Right atrium auricular region (tissue), 2 donors: ENCODE measurements at regions not wholly inside any gene's neighbourhood (a gene's known extent, or its start where the extent isn't known, plus 50 kb on each side); places are given as distances from the start of the nearest gene placed in this dataset.

ENCODE experiments used
- DNase-seq: peaks from one replicate; pipeline ENCODE4 v3.0.0-alpha.2; 2019; ENCODE audit warnings: low spot score
- H3K27ac ChIP-seq, 2 donors: fragments of 200-600 bp; sonication (generic); 1 replicate in 1 of 2; 2 replicates in 1 of 2; pipeline ENCODE4 v1.5.1; 2016 to 2019
- H3K27me3 ChIP-seq, 2 donors: fragments of 200-600 bp; sonication (generic); one replicate each; pipeline versions ENCODE4 v1.5.1 to v1.6.0; 2017 to 2019
- H3K36me3 ChIP-seq: fragments of 200-600 bp; sonication (generic); one replicate; pipeline ENCODE4 v1.5.1; 2016
- H3K4me1 ChIP-seq, 2 donors: fragments of 200-600 bp; sonication (generic); one replicate each; pipeline versions ENCODE4 v1.5.1 to v1.6.0; 2017 to 2019
- H3K4me3 ChIP-seq, 2 donors: fragments of 200-600 bp; sonication (generic); 1 replicate in 1 of 2; 2 replicates in 1 of 2; pipeline ENCODE4 v1.5.1; 2017 to 2019; ENCODE audit warnings: mild to moderate bottlenecking in 1 of 2, moderate library complexity in 1 of 2
- H3K9me3 ChIP-seq, 2 donors: fragments of 200-600 bp; sonication (generic); one replicate each; pipeline ENCODE4 v1.5.1; 2019
- TF ChIP-seq, protein P1 (sequence below), 2 donors: fragments of 200-600 bp; sonication (generic); IDR thresholded peaks; one replicate each; pipeline ENCODE4 v1.5.1; 2019; ENCODE audit warnings: antibody characterized with exemption in 2 of 2

DNA sequence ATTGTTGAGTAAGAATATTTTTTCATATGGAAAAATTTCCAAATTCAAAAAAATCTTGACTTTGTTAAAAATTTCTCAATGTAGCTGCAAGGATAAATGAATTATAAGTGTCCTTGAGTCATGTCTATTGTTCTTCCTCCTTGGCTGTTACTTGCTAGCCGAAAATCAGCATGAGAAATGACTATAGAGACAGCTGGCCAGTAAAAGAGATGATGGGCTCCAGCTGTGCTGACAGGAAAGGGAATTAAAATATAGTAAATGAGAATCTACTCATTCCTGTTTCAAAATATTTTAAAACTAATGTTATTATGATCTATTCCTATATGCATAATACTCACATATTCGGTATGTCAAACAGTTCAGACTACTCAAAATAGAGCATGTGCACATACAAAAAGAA is 1292.6 kb downstream of the BRINP3 start:
- TF ChIP-seq, protein P1, sequence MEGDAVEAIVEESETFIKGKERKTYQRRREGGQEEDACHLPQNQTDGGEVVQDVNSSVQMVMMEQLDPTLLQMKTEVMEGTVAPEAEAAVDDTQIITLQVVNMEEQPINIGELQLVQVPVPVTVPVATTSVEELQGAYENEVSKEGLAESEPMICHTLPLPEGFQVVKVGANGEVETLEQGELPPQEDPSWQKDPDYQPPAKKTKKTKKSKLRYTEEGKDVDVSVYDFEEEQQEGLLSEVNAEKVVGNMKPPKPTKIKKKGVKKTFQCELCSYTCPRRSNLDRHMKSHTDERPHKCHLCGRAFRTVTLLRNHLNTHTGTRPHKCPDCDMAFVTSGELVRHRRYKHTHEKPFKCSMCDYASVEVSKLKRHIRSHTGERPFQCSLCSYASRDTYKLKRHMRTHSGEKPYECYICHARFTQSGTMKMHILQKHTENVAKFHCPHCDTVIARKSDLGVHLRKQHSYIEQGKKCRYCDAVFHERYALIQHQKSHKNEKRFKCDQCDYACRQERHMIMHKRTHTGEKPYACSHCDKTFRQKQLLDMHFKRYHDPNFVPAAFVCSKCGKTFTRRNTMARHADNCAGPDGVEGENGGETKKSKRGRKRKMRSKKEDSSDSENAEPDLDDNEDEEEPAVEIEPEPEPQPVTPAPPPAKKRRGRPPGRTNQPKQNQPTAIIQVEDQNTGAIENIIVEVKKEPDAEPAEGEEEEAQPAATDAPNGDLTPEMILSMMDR (IDR thresholded peaks at IDR 0.05), result no peak
- H3K27me3 ChIP-seq, result no peaks in the 10 kb centered on the region
- H3K36me3 ChIP-seq, result no peaks in the 10 kb centered on the region
- H3K9me3 ChIP-seq, result no peaks in the 10 kb centered on the region
- DNase-seq, result no peak
- no peak overlapping the region for H3K4me3 ChIP-seq
- no peaks in the 10 kb centered on the region for H3K4me1 ChIP-seq
- no peak overlapping the region for H3K27ac ChIP-seq

DNA sequence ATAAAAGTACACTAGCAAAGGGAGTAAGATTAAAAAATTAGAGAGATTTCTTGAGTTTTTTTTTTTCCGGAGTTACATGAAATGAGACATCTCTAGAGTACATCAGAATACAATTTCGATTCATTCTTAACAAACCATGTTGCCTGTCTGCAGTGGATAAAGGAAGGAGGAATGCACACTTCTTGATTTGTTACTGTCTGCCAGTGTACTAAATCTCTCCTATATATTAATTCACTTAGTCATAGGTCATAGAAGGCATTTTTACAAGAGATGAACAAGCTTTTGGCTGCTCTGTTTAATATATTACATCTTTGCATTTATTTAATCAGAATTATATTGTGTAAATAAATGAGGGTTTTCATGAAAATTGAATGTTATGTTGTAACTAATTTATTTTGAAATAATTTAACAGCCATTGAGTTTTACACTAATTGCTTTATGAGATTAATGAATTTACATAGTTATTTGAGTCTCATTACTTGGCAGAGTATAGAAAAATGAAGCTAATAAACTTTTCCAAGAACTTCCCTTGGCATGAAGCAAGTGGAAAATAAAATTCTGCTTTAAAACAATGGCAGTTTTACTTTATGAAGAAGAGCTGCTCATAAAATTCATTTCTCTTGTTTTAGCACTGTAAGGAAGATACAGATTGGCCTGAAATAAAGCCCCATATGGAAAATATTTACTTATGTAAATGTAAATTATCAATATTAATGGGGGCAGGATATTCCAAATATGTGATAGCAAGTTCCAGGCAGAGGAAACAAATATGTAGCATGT is 1284.7 kb downstream of the BRINP3 start:
- Histone ChIP-seq H3K27ac (no peak overlapping the region), H3K4me1 (no peaks in the 10 kb centered on the region), H3K27me3 (no peaks in the 10 kb centered on the region), H3K9me3 (no peaks in the 10 kb centered on the region), H3K4me3 (no peak overlapping the region), H3K36me3 (no peaks in the 10 kb centered on the region)
- no peak for DNase-seq
- TF ChIP-seq, protein P1 (IDR thresholded peaks at IDR 0.05), result no peak

DNA sequence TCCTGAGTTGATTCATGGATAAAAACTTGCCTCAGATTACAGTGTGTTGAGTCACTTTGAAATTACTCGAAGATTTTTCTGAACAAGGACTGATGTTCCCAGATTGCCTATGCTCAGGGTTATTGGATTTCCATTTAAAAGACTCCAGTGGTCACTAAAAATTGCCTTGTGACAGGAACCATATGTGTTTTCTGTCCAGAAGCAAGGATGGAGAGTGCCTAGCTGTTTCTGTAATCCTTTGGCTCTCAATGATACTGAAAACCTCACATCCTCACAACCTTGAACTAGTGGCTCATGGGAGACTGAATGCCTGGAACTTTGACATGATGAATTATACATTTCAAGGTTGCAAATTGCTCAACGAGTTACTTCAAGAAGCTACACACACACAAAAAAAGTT is 1271.8 kb downstream of the BRINP3 start:
- DNase-seq, result no peak
- Histone ChIP-seq H3K4me3 (no peak overlapping the region), H3K27ac (no peak overlapping the region), H3K4me1 (no peaks in the 10 kb centered on the region), H3K9me3 (no peaks in the 10 kb centered on the region), H3K36me3 (no peaks in the 10 kb centered on the region), H3K27me3 (no peaks in the 10 kb centered on the region)
- TF ChIP-seq, protein P1 (IDR thresholded peaks at IDR 0.05), result no peak

DNA sequence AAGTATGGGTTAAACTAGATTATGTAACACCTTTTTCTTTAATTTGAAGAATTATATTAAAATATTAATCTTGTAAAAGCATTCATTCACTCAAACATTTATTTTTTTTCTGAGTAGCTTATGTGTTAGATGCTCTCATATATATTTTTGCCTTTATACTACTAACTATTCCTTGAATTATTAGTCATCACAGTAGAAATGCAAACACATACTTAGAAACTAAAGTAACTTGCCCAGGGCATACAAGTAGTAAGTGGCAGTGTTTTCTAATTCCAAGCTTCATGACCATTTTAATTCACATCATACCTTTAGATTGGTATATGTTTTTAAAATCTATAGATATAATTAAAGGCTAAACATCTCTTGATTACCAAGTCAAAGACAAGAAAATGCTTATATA is 1271.0 kb downstream of the BRINP3 start:
- Histone ChIP-seq H3K9me3 (no peaks in the 10 kb centered on the region), H3K36me3 (no peaks in the 10 kb centered on the region)
- DNase-seq, result no peak

DNA sequence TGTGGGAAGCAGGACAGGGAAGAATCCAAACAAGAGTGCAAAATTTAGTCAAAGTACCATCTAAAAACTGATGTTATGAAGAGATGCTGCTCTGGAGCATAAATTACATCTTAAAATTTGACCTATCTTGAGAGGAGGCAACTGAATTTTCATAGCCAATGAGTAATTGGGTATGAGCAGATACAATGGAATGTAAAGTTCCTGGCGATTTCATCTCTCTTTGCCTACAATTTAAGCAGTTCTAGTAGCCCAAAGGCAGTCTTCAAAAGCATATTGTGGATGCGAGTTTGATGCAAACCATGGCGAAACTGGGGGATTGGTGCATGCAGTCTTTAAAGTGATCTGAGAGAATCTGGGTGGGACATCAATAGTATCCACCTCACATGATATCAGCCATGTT is 1265.9 kb downstream of the BRINP3 start:
- no peak for DNase-seq
- TF ChIP-seq, protein P1 (IDR thresholded peaks at IDR 0.05), result no peak
- Histone ChIP-seq H3K36me3 (no peaks in the 10 kb centered on the region), H3K4me1 (no peaks in the 10 kb centered on the region), H3K27me3 (no peaks in the 10 kb centered on the region), H3K4me3 (no peak overlapping the region), H3K9me3 (no peaks in the 10 kb centered on the region), H3K27ac (no peak overlapping the region)

More for the DNA sequence above, 1271.0 kb downstream of the BRINP3 start:
- Histone ChIP-seq H3K27ac (no peak overlapping the region), H3K4me1 (no peaks in the 10 kb centered on the region), H3K4me3 (no peak overlapping the region), H3K27me3 (no peaks in the 10 kb centered on the region)
- TF ChIP-seq, protein P1 (IDR thresholded peaks at IDR 0.05), result no peak

DNA sequence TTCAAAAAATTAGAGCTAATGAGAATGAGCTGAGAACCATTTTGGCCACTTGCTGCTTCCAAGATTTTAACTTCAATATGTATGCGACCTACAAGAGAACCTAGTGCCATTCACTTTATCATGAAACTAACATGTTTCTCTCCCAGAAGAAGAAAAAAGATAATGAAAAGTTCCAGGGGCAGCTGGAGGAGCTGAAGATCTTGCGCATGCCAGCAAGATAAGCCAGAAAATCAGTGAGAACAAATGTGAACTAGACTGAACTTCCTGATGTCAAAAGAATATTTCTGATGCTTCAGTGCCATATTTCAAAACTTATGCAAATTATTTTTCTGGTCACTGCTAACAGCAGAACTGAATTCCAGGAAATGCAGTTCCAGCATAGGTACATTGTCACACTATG is 1265.1 kb downstream of the BRINP3 start:
- TF ChIP-seq, protein P1 (IDR thresholded peaks at IDR 0.05), result no peak
- DNase-seq, result no peak
- H3K27ac ChIP-seq, result no peak overlapping the region
- no peaks in the 10 kb centered on the region for H3K27me3 ChIP-seq
- no peaks in the 10 kb centered on the region for H3K9me3 ChIP-seq
- no peak overlapping the region for H3K4me3 ChIP-seq
- H3K4me1 ChIP-seq, result no peaks in the 10 kb centered on the region
- H3K36me3 ChIP-seq, result no peaks in the 10 kb centered on the region
